KOPT-K1 (cell line): ENCODE measurements at regions not wholly inside any gene's neighbourhood (a gene's known extent, or its start where the extent isn't known, plus 50 kb on each side); places are given as distances from the start of the nearest gene placed in this dataset.
"Not testable (repeated sequence)": the region's sequence is repeated elsewhere in the genome, so short reads cannot be mapped to it uniquely, and the experiment has no call there.

ENCODE experiments used
- H3K27ac ChIP-seq: fragments of 200-600 bp; sonication (generic); 2 replicates; pipeline ENCODE4 v1.5.1; 2016; ENCODE audit warnings: antibody characterized with exemption, mild to moderate bottlenecking, low read depth, low read length; ENCODE audit not compliant: poor library complexity, severe bottlenecking
- H3K36me3 ChIP-seq: fragments of 200-600 bp; sonication (generic); 2 replicates; pipeline ENCODE4 v1.5.1; 2017; ENCODE audit warnings: antibody characterized with exemption, mild to moderate bottlenecking, low read length, moderate library complexity; ENCODE audit not compliant: insufficient read depth
- H3K9me3 ChIP-seq: fragments of 200-600 bp; sonication (generic); 2 replicates; pipeline ENCODE4 v1.5.1; 2017; ENCODE audit warnings: antibody characterized with exemption, low read length, mild to moderate bottlenecking; ENCODE audit not compliant: insufficient read depth, poor library complexity, severe bottlenecking

DNA sequence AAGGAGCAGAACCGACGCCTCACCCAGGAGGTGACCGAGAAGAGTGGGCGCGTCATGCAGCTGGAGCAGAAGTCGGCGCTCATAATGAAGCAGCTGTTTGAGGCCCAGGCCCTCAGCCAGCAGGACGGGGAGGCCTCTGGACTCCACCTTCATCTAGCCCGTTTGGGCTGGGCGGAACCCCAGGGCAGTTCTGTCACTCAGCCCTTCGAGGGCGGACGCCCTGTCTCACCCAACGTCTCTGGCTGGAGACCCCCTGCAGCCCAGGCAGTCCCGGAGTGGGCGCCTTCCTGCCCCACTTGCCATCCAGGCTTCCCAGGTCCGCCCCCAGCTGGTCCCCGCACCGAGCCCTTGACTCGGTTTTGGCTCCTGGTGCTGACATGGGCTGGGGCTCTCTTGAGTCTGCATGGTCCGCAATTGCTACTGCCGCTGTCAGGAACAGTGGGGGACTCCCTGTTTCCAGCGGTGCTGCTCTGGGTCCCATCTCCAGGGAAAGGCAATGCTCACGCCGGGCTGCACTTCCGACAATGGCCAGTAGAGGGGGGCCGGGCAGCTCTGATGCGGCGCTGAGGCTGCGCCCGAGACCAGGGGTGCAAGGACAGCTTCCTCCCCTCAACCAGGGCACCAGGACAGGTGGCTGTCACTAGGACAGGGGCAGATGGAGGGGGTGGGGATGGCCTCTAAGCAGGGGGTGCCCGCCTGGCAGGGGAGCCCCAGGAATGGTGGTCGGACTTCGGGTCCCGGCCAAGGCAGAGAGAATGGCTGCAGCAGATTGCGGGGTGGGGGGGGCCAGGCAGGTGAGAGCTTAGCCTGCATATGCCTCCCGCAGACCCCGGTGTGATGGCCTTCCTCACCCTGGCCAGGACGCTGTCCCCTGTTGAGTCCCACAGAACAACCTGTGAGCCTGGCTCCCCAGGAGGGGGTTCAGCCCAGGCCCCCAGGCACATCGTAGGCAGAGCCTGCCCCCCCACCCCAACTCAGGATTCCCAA lies 71.2 kb upstream of the KCTD7 start:
- Histone ChIP-seq H3K27ac (no peak overlapping the region), H3K9me3 (no peaks in the 10 kb centered on the region), H3K36me3 (peaks cover 86% of the 10 kb centered on the region)

DNA sequence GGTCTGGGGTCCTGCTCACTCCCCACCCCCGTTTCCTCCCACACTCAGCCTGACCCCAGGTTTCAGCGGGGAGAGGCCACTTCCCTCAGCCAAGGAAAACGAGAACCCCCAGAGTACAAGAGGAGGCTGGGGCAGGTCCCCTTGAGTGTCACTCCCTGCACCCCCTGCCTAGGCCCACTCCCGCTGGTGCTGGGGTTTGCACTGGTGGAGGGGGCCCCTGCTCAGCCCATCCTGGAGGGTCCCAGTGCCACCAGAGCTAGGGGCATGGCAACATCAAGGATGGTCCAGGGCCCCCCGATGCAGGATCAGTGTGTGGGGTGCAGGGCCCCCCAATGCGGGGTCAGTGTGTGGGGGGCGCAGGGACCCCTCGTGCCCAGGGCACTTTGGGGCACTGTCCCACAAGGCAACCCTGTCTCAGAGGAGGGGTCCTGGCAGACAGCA lies 70.5 kb upstream of the KCTD7 start:
- H3K36me3 ChIP-seq, result peaks cover 85% of the 10 kb centered on the region
- H3K27ac ChIP-seq, result no peak overlapping the region
- no peaks in the 10 kb centered on the region for H3K9me3 ChIP-seq

DNA sequence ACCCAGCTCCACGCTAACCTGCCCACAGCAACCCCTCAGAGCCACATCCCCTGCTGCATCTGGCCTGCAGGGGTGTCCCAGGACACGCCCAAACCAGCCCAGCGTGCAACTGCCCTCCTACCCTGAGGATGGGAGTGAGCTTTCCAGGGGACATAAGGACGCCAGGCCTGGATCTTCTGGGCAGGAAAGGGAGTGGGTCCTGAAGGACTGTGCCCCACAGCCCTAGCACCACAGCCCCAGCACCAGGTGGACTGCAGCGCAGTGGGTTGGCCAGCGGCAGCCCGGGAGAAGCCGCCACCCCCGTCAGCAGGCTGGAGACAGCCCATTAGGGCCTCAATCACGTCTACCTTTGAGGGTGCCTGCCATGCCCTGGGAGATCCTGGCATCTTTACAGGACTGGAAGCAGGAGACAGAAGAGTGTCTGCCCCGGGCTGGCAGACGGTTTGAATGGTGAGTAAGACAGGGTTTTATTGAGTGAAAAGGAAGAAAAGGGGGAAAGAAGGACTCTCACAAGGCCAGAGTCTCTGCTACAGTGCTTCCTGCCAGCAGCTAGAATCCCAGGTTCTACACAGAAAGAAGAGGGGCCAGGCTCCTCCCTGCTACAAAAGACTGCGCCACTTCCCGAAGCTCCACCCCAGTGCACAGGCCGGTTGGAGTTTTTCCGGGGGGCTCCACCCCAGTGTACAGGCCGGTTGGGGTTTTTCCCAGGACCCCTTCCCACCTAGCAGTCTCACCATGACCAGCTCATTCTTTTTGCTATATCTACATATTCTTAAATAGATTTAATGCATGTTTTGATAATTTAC lies 69.8 kb upstream of the KCTD7 start:
- no peaks in the 10 kb centered on the region for H3K9me3 ChIP-seq
- H3K36me3 ChIP-seq, result peaks cover 84% of the 10 kb centered on the region
- H3K27ac ChIP-seq, result no peak overlapping the region

DNA sequence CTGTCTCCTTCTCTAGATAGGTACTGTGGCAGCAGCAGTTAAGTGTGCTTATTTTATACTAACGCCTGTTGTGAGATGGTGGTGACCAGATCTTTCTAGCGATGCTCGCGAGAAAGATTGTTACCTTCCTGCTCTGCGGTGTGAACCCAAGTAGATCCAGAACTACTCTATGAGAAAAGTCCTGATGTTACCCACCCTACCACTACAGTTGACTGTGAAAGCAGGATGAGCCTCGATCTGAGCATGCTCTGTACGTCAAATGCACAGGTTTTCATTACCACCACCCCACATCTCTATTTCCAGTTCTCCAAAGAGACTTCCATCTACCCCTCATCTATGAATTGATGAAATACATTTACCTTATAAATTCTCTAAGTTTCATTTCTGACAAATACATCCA lies 64.6 kb upstream of the KCTD7 start:
- no peak overlapping the region for H3K27ac ChIP-seq
- peaks cover 86% of the 10 kb centered on the region for H3K36me3 ChIP-seq
- H3K9me3 ChIP-seq, result no peaks in the 10 kb centered on the region

DNA sequence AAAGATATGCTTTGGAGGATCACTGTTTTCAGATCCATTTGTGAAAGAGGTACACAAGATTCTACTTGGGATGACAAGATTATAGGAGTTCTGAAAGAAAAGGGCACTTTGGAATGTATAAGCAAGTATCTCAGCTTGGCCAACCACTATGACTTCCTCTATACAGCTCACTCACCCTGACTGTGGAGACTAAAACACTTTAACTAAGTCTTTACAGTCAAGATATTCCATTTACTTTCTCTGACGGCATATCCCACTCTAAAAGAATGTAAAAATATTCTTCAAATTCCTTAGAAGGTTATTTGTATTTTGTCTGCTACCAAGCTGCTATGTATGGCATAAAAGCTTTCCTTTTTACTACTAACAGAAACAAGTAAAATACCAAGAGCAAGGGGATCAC lies 58.5 kb upstream of the KCTD7 start:
- H3K27ac ChIP-seq, H3K9me3 ChIP-seq: not testable (repeated sequence)
- H3K36me3 ChIP-seq, result peaks cover 95% of the 10 kb centered on the region

DNA sequence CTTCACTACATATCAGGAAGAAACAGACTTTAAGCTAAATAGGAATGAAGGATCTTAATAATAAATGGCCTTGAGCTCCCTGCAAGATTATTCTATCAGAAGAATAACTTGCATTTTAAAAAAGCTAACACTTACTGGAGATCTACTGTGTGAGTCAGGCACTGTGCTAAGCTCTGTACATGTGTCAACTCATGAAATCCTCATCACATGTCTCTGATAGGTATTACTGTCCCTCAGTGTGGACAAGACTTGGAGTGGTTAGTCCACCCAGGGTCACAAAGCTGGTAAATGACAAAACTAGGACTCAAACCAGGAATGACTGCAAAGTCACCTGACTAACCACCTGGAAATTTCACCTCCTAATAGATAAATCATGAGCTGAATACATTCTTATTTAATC lies 57.1 kb upstream of the KCTD7 start:
- Histone ChIP-seq H3K9me3 (no peaks in the 10 kb centered on the region), H3K36me3 (peaks cover 95% of the 10 kb centered on the region), H3K27ac (no peak overlapping the region)

DNA sequence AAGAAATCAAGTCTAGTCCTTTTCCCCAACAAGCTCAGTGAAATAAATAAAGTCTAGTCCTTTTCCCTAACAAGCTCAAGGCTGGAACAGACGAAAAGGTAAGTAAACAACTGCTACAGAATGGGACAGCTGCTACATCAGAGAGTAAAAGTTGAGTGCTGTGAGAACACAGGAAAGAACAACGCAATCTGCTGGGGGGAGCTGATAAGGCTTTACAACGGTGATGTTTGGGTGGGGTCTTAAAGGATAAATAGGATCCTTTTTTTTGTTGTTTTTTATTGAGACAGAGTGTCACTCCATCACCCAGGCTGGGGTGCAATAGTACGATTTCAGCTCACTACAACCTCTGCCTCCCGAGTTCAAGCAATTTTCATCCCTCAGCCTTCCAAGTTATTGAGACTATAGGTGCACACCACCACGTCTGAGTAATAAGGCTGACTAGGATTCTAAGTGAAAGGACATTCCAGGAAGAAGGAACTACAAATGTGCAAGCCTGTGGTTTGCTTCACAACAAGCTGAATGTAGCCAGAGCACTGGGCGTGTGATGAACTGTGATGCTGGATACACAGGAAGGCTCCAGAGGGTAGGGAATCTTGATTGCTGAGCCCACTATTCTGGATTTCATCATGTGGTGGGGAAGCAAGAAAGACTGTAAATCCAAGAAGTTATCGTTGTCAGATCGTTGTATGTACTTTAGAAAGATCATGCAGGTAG lies 54.7 kb upstream of the KCTD7 start:
- H3K9me3 ChIP-seq, H3K27ac ChIP-seq: not testable (repeated sequence)
- peaks cover 79% of the 10 kb centered on the region for H3K36me3 ChIP-seq

DNA sequence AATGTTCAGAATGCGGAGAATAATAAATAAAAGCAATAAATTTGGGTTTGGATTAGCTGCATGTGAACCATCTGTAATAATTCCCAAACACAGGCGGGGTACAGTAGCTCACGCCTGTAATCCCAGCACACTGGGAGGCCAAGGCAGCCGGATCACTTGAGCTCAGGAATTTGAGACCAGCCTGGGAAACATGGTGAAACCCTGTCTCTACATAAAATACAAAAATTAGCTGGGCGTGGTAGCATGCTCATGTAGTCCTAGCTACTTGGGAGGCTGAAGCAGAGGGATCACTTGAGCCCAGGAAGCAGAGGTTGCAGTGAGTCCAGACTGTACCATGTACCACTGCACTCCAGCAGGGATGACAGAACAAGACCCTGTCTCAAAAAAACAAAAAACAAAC lies 53.9 kb upstream of the KCTD7 start:
- H3K27ac ChIP-seq, H3K9me3 ChIP-seq: not testable (repeated sequence)
- H3K36me3 ChIP-seq, result peaks cover 73% of the 10 kb centered on the region

DNA sequence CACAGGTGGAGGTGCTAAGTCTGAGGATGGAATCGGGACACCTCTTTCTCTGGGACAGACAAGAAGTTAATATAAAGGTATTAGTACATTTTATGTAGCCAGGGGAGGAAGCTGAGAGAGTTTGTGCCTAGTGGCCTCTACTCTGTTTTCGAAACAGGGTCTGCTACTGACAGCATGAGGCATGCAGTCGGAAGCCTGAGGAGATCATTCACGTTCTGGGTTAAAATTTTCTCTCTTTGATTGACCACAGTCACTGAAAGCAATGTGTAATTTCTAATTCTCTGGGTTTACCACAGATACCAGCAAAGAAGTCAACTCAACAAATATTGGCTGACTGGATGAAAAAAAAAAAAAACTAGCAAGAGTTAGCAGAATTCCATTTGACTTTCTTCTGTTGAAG lies 53.3 kb upstream of the KCTD7 start:
- Histone ChIP-seq H3K9me3 (no peaks in the 10 kb centered on the region), H3K27ac (no peak overlapping the region), H3K36me3 (peaks cover 67% of the 10 kb centered on the region)

DNA sequence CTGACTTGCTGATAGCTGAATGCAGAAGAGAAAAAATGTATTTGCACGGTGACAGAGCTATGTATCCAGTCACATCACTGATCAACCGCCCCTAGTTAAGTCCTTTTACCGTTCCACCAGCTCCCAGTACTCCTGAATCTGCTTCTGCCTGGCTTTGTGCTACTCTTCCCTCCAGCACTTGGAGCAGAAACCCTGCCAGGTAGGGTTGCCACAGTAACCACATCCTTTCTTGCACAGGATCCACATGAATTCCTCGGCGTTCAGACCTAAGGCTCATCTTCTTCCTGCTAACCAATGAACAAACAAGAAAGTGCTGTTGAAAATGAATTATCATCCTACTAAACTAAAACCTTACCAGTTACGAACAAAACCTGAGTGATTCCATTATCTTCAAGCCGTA lies 52.0 kb upstream of the KCTD7 start:
- no peak overlapping the region for H3K27ac ChIP-seq
- H3K9me3 ChIP-seq, result no peaks in the 10 kb centered on the region
- H3K36me3 ChIP-seq, result peaks cover 61% of the 10 kb centered on the region
